Ramos (cell line): ENCODE measurements at regions not wholly inside any gene's neighbourhood (a gene's known extent, or its start where the extent isn't known, plus 50 kb on each side); places are given as distances from the start of the nearest gene placed in this dataset.

Source experiments
- in situ Hi-C: fragments of 300-500 bp; cut with MboI; formaldehyde crosslinking; loops from one replicate; pipeline ENCODE4 v1.14.3; 2022; ENCODE audit warnings: low sequenced_read_pairs; ENCODE audit not compliant: unreplicated experiment

DNA sequence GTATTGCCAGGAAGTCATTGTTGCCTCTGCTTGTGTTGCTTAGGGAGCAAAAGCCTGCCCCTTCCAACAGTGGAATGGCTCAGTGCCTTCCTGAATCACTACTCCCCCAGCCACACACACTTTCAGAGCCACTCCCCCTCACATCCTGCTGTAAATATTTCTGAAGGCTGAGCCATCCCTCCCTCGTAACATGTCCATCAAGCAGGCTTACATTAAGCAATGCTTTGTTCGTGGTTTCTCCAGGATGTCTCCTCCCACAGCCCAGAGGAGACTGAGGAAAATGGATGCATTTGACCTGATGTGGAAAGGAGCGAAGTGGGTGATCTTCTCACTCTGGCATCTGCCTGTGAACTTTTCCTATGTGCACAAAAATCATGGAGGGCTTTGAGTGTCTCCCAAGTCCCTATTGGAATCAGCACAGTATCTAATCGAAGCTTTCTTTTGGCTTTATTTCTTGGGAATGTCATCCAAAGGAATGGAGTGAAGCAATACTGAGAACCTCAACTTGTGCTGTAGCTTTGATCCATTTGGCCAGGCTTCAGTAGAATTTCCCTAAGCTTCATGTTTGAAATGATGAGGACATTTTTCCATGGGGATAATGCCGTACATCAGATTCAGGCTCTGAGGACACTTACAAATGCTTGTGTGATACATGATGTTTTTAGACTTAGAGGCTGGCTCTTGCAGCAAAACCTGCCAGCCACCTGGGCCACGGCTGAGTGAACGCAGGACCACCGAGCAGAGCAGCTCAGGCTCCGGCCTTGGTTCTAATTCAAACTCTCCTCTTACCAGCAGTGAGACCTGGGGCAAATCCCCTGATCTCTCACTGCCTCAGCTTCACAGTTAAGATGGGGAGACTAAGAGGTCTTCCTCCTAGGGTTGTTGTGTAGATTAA is 389.1 kb downstream of the ENC1 start:
- in situ Hi-C loops, result no loop called here

DNA sequence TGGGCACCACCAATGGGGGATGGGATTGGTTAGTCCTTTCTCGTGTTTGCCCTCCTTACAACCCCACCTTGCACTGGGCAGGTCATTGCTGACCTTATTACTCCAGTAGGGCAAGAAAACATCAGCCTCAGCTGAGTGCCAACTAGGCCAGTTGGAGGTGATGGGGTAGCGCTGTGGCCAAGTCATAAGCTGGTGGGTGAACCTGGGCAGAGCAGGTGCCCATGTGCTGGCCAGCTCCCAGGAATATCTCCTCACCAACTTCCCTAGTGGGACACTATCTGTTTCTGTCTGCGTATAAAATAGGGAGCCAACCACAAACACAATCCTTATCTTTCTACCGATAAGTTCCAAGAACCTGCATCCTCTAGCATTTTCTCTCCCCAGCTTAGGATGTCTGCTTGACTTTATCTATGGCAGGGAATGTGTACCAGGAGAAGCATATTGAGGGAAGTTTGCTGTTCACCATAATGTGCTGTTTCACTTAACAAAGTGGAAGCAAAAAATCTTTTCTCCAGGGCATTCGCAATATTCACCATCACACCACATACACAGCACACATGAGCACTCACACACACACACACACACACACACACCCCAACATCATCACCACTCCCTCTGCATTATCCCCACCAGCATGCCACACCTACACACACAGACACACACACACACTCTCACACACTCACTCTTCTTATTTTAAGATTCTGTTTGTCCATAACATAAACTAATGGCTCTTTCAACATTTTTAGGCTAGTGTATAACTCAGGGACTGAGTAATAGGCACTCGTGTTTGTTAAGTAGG is 390.0 kb downstream of the ENC1 start:
- in situ Hi-C loops, result no loop called here

DNA sequence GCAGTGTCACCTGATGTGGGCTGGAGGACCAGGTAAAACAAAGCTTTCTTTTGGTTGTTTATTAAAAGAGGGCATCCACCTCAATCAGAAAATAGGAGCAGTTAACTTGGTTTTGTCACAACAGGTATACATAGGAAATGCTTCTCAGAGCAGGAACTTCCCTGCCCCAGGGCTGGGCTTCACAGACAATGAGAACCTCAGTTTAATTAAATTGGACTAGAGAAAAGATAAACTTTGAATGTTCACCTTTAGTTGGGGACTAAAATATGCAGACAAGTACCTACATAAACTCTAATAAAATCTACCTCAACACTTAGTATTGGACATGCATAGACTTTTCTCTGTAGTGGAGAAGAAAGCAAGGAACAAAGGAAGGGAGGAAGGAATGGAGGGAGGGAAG is 392.0 kb downstream of the ENC1 start:
- in situ Hi-C loops, result no loop called here

DNA sequence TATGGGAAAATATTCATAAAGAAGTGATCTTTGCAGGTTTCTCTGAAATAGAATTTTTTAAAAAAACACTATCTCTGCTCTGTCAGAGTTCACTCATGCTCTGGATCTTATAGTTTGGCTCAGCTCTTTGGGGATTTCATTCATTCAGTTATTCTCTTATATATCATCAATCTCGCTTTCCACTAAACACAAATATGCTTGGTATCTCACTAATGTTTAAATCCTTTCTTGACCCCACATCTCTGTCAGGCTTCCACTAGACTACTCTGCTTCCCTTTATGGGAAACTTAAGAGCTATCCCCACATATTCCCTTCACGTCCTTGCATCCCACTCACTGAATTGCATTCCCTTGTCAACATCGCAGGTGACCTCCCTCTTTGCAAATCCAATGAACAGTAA is 396.1 kb downstream of the ENC1 start:
- in situ Hi-C loops, result no loop called here

DNA sequence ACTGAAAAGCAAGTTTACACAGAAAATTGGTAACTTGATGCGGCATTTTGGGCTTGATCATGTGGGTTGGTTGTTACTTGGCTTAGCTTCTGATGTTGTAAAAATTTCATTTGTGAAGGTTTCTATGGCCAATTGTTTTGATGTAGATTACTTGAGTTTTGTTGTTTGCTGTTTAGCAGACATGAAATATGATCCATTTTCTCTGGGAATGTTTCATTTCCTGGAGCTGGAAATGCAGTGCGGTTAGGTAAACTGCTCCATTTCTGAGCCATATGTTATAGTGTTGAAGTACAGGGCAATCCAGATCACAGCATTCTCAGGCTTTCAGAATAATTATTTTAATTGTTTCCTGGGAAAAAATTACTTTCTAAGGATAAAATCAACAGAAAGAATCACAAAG is 396.9 kb downstream of the ENC1 start:
- in situ Hi-C loops, result no loop called here

DNA sequence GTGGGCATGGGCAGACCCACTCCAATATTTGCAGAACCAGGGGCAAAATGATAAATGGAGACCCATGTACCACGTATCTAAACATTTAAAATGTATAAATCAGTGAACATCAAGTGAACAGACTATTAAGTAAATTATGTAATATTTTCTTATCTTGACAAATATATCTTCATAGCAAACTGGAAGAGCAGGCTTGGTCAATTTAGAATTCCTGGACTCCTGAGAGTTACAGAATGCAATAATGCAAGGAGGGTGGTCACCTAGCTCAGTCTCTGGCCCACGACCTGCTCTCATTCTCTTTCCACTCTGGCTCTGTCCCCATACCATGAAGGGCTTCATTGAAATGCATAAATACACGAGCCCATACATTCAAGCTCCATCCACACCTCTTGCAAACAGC is 398.0 kb downstream of the ENC1 start:
- in situ Hi-C loops, result no loop called here

DNA sequence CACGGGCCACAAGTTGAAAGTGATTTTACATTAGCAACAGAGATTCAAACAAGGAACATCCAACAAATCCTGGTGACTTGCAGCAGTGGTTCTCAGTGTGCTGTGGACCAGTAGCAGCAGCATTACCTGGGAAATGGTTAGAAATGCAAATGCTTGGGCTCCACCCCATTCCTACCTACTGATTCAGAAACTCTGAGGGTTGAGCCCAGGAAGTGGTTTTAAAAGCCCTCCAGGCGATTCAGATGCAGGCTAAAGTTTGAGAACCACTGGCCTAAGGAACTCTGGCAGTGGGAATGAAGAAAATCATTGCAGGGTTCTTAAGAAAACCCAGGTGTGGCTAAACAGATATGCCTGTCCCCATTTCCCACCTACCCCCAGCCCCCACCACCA is 398.8 kb downstream of the ENC1 start:
- in situ Hi-C loops, result no loop called here

DNA sequence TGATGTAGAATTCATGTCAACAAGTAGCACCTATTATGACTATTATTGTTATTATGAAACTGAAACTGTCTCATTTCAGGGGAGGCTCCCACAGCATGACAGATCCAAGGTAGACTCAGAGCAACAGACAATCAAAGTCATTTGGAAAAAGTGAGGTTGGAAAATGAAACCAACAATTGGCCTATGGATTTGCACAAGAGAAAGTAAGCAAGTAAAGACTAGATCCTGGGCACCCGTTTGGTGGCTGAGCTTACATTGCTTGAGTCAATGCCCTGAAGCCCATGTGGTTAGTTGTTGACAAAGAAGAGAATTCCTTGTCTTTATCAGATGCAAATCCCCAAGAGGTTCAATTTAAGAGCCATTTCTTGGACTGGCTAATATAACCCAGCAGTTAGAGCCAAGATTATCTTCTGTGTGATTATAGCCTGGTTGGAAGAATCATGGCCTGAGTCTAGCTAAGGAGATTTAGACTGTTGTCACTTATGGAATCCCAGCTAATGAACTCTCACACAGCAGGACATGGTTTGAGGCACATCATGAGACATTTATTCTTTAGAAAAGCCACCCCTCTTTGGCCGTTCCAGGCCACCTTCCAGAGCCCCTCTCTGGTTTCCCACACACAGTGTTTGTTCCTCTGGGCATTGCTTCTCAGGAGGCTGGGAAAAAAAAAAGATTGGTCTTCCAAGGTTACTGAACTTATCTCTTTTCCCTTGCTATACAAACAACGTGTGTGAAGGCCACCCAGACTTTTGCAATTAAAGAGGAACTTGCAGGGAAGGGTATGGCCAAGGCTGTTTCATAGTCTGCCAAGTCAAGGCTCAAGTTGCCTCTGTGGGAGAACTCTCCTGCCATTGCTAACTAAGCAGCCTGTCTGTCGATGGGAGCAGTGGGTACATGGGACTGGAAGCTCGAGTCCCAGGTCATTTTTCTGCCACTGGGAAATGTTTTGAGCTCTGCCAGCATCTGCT is 399.5 kb downstream of the ENC1 start:
- in situ Hi-C loops, result no loop called here

DNA sequence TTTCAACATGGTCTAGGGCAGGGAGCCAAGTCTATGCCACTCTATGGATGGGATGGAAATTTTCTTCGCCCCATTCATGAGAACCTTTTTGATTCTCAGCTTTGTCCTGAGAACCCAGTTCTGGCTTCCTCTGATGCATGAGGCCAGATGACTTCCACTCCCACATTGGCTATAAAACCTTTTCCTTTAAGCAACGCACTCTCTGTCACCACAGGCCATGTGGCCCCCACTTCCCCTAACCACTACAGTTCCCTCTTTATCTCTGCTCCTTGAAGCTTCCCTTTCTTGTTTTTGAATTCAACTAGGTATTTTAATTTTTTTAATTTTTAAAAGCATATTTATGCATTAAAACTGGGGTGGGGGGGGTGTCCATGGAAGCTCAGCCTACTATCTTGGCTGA is 401.3 kb downstream of the ENC1 start:
- in situ Hi-C loops, result no loop called here

DNA sequence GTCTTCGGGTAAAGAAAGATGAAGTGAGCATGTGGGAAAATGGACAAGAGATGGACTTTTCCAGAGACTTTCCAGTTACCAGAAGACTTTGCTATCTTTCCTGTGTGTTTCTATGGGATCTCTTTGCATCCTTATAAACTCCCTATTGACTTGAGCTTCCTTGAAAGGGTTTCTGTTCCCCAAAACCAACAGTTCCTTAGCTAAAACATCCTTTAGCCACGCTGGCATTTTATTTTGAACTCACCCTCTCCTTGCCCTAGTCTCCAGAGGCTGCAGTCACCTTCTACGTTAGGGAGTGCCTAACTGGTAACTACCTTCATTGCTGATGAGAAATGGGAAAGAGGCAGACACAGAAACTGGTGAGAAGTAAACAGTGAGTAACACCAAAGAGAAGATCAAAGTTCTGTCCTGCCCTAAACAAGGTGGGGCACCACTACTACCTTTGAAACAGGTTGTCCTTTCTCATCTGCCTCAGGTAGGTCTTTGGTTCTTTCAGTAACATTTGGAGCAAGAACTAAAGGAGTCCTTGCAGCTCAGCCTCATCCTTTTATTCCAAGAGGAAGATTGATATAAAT is 402.9 kb downstream of the ENC1 start:
- in situ Hi-C loops, result no loop called here

DNA sequence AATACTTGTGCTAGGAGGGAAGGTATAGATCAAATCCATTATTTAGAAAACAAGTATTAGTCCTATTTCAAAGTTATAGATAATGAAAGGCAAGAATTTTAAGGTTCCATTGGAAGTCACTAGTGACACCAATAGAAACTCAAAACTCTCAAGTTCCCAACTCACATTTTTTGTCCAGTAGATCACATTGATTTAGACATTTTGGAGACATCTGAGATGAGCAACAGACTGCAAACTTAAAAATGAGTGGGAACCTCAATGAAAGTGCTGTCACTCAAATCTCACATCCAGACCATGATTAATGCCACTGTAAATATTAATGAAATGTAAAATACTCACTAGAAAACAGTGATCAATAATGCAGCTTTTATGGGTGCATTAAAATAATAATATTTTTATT is 405.0 kb downstream of the ENC1 start:
- in situ Hi-C loops, result no loop called here

DNA sequence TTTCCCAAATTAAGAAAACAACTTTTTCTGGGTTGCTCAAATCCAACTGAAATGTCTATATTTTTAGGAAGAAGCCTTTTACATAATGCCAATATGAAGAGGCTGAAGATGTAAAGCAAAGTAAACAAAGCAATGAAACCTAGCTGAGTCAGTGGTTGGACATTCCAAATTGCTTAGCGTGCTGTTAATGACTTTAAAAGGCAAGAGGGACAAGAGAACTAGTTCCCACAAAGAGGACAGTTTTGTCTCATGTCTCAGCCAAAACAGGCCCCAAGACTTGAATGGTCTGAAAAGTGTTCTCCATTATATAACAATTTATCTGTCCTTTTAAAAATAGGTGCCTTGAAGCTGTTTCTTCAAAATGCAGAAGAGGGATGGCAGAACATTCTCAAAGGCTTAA is 407.0 kb downstream of the ENC1 start:
- in situ Hi-C loops, result no loop called here

DNA sequence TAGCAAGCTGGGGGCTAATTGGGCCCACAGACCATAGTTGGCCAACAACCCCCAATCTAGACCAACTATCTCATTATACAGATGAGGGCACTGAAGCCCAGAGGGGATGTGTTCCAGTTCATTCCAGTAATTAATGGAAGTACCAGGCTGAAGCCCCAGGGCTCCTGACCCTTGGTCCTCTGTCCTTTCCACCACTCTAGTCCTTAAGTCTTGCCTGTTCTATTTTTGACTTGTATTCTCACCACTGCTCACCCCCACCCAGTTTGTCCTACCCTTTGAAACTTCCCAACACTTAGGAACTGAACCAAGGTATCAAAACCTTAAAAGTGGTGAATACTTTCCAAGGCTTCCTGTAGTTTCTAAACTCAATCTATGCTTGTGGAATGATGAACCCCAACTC is 407.4 kb downstream of the ENC1 start:
- in situ Hi-C loops, result no loop called here

DNA sequence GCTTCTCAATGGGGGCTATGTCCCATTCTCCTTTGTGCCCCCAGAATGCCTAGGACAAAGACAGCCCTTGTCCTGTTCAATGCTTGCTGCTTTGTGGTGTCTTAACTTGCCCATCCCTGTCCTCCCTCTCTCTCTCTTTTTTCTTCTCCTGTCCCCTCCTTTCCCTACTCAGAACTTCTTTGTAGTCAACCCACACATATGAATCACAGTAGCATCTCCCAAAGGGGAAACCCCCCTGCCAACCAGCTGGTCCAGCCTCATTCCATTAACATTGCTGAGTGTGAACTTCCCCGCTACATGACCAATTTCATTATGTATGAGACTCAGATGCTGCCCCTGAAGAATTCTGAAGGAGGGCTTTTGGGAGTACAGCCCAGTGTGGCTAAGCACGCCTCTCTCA is 408.3 kb downstream of the ENC1 start:
- in situ Hi-C loops, result no loop called here

DNA sequence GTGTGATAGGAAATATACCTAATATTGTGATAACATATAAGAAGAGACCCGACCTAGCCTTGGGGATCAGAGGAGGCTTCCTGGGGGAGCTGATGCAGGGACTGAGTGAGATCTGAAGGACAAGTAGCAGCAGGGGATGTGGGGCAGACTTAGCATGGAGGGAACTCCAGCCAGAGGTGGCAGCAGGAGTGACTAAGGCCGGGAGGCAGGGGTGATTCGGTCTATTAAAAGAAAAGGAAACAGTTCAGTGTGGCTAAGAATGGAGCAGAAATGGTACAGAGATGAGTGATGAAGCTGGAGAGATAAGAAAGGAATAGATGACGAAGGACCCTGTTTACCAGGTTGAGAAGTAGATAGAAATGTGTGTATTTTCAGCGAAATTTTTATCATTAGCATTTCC is 408.8 kb downstream of the ENC1 start:
- in situ Hi-C loops, result no loop called here

DNA sequence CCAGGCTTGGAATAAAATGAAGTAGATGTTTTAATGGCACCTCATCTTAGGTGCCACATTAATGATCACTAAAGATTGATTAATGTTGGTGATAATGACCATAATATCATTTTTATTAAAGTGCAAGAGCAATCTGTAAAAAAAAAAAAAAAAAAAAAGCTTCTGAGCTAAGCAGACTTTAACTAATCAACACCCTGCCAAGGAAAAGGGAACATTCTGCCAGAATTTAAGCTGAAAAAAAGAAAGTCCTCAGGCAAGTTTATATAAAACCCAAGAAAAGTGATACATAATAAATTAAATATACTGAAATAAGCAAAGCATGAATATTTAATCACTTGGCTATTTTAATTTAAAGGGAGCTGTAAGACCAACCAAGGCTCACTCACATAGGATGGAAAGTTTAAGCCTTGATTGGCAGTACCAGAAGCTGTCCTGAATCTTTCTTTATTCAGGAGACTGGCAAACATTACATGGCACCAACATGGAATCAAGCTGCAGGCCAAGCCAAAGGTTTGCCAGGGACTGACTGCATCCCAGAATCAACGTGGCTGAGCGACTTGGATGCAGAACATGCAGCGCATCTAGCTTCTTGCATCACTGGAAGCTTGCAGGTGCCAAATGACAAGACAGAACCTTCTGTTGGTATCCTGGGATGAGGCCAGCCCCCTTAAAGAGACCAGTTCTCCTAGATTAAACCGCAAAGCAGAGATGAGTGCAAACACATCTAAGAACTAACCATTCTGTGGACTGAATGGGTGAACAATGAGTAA is 413.6 kb downstream of the ENC1 start:
- in situ Hi-C loops, result no loop called here

DNA sequence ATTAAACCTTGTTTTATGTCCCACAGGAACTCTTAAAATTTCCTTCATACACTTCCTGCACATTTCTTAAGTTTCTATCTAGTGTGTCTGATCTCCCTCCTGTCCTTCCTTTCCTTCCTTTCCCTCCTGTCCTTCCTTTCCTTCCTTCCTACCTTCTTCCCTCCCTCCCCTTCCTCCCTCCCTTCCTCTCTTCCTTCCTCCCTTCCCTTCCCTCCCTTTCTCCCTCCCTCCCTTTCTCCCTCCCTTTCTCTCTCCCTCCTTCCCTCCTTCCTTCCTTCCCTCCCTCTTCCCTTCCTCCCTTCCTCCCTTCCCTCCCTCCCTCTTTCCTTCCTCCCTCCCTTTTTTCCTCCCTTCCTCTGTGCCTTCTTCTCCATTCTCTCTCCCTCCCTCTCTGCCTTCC is 414.9 kb downstream of the ENC1 start:
- in situ Hi-C loops, result no loop called here

DNA sequence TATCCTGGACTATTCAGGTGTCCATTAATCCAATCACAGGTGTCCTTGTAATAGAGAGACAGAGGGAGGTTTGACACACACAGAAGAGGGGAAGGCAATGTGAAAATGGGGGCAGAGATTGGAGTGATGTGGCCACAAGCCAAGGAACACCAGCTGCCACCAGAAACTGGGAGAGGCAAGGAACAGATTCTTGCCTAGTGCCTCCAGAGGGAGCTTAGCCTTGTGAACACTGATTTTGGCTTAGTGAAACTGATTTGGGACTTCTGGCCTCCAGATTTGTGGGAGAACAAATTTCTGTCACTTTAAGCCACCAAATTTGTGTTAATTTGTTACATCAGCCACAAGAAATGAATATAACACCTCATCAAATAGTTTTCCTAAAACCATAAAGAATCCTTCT is 416.2 kb downstream of the ENC1 start:
- in situ Hi-C loops, result no loop called here

DNA sequence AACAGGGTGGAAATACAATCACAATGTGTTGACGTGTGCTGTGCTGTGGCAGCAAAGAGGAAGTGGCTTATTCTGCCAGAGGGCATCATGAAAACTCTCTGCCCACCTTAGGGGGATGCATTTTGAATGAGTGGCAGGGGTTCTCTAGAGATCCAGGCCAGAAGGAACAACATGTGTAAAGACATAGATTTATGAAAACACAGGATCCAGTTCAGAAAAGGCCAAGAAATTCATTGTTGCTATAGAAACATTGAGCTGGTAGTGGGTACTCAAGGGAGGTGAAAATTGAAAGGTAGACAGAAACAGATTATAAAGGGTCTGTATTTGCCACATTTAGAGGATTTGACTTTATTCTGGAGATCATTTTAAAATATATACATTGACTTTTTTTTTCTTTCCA is 417.7 kb downstream of the ENC1 start:
- in situ Hi-C loops, result no loop called here
